Prostate gland (tissue), 2 donors: ENCODE measurements at regions not wholly inside any gene's neighbourhood (a gene's known extent, or its start where the extent isn't known, plus 50 kb on each side); places are given as distances from the start of the nearest gene placed in this dataset.

Source experiments
- DNase-seq: peaks from one replicate; pipeline ENCODE4 v3.0.0-alpha.2; 2019; ENCODE audit warnings: low spot score
- H3K27ac ChIP-seq, 2 donors: fragments of 200-600 bp; sonication (generic); 2 replicates each; pipeline ENCODE4 v1.5.1; 2017 to 2019
- H3K27me3 ChIP-seq: fragments of 200-600 bp; sonication (generic); replicated peaks from 2 replicates; pipeline ENCODE4 v1.5.1; 2019; ENCODE audit not compliant: insufficient read depth
- H3K36me3 ChIP-seq, 2 donors: fragments of 200-600 bp; sonication (generic); 1 replicate in 1 of 2; 2 replicates in 1 of 2; pipeline versions ENCODE4 v1.5.1 to v1.8.1; 2017 to 2019
- H3K4me1 ChIP-seq: fragments of 200-600 bp; sonication (generic); replicated peaks from 2 replicates; pipeline ENCODE4 v1.5.1; 2019
- H3K4me3 ChIP-seq, 2 donors: fragments of 200-600 bp; sonication (generic); 2 replicates each; pipeline ENCODE4 v1.5.1; 2017 to 2019
- H3K9me3 ChIP-seq: fragments of 200-600 bp; sonication (generic); 2 replicates; pipeline ENCODE4 v1.5.1; 2017
- POLR2A ChIP-seq: fragments of 450-650 bp; IDR thresholded peaks from one replicate; pipeline ENCODE4 v1.6.1; 2016; ENCODE audit warnings: antibody characterized with exemption, mild to moderate bottlenecking
- POLR2AphosphoS5 ChIP-seq: sonication (generic); formaldehyde crosslinking; IDR thresholded peaks from one replicate; pipeline ENCODE4 v1.6.1; 2017; ENCODE audit warnings: antibody characterized with exemption
- WGBS: methylation state at CpG from one replicate; pipeline ENCODE4 v1.1.5; 2018; 5-methylcytosine and 5-hydroxymethylcytosine counted together
- intact Hi-C: fragments of 100-400 bp; cut with DNase I; formaldehyde crosslinking; loops from one replicate; pipeline ENCODE4 v1.14.2; 2022
- TF ChIP-seq, protein P1 (sequence below), 4 experiments: fragments of 200-600 bp in 2 of 4; fragments of 450-650 bp in 2 of 4; sonication (generic) in 2 of 4; IDR thresholded peaks; 1 replicate in 3 of 4; 2 replicates in 1 of 4; pipeline ENCODE4 v1.5.1; 2016 to 2019; ENCODE audit warnings: antibody characterized with exemption in 4 of 4, mild to moderate bottlenecking in 2 of 4, moderate library complexity in 2 of 4

DNA sequence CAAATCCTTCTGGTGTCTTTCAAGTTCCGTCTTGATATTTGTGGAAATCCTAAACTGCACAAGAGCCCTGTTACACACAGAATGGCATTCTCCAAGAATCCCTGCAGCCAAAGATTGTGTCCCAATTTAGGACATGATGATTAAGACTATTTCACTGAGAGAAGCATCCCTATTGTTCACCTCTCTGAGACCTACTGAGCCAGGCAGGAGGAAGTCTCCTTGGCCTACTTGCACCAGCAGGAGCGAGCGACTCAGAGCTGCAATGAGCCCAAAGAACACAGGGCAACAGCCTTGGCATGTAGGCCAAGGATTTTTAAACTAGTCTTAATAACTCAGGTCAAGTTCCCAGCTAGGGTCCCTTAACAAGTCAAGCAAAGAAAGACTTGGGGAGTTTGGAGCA, 79.4 kb upstream of the RUNX1 start:
- Histone ChIP-seq H3K36me3 (no peaks in the 10 kb centered on the region), H3K4me1 (no peaks in the 10 kb centered on the region), H3K4me3 (no peak overlapping the region), H3K27ac (no peak overlapping the region), H3K9me3 (no peaks in the 10 kb centered on the region), H3K27me3 (no peaks in the 10 kb centered on the region)
- intact Hi-C loops, result no loop called here
- DNase-seq, result no peak
- TF ChIP-seq, protein P1, sequence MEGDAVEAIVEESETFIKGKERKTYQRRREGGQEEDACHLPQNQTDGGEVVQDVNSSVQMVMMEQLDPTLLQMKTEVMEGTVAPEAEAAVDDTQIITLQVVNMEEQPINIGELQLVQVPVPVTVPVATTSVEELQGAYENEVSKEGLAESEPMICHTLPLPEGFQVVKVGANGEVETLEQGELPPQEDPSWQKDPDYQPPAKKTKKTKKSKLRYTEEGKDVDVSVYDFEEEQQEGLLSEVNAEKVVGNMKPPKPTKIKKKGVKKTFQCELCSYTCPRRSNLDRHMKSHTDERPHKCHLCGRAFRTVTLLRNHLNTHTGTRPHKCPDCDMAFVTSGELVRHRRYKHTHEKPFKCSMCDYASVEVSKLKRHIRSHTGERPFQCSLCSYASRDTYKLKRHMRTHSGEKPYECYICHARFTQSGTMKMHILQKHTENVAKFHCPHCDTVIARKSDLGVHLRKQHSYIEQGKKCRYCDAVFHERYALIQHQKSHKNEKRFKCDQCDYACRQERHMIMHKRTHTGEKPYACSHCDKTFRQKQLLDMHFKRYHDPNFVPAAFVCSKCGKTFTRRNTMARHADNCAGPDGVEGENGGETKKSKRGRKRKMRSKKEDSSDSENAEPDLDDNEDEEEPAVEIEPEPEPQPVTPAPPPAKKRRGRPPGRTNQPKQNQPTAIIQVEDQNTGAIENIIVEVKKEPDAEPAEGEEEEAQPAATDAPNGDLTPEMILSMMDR (IDR thresholded peaks at IDR 0.05), result no peak
- TF ChIP-seq POLR2AphosphoS5 (no peak), POLR2A (no peak)
- WGBS, result 97% methylated on average over 3 of the region's 3 CpGs

GRCh38 chr21:35127851-35128250, 78.7 kb upstream of the RUNX1 start:
- Histone ChIP-seq H3K4me1 (no peaks in the 10 kb centered on the region), H3K4me3 (no peak overlapping the region), H3K27ac (no peak overlapping the region), H3K36me3 (no peaks in the 10 kb centered on the region), H3K9me3 (no peaks in the 10 kb centered on the region), H3K27me3 (no peaks in the 10 kb centered on the region)
- intact Hi-C loops, result no loop called here
- WGBS, result 54% methylated on average over 2 of the region's 2 CpGs
- no peak for DNase-seq
- TF ChIP-seq, protein P1 (IDR thresholded peaks at IDR 0.05), result no peak
- no peak for TF ChIP-seq POLR2AphosphoS5
- no peak for TF ChIP-seq POLR2A

DNA sequence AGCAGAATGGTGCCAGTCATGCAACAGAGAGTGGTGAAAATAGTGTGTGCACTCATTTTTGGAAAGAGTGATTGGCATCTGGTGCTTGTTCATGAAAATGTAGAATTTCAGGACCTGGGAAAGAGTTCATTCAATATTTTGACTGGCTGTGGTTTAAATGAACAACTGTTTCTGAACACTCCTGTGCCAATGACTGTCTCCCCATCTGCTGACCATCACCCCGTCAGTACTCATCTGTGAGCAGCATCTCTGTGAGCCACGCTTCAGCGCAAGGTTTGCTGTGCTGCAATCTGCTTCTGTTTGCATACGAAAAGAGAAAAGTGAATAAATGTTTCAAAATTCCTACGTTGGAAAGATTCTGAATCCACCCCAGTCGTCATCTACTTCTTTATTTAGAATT, 77.9 kb upstream of the RUNX1 start:
- Histone ChIP-seq H3K4me1 (no peaks in the 10 kb centered on the region), H3K4me3 (no peak overlapping the region), H3K27me3 (no peaks in the 10 kb centered on the region), H3K27ac (no peak overlapping the region), H3K36me3 (no peaks in the 10 kb centered on the region), H3K9me3 (no peaks in the 10 kb centered on the region)
- 90% methylated on average over 6 of the region's 6 CpGs for WGBS
- DNase-seq, result no peak
- TF ChIP-seq, protein P1 (IDR thresholded peaks at IDR 0.05), result no peak
- TF ChIP-seq POLR2AphosphoS5 (no peak), POLR2A (no peak)
- intact Hi-C loops, result no loop called here

DNA sequence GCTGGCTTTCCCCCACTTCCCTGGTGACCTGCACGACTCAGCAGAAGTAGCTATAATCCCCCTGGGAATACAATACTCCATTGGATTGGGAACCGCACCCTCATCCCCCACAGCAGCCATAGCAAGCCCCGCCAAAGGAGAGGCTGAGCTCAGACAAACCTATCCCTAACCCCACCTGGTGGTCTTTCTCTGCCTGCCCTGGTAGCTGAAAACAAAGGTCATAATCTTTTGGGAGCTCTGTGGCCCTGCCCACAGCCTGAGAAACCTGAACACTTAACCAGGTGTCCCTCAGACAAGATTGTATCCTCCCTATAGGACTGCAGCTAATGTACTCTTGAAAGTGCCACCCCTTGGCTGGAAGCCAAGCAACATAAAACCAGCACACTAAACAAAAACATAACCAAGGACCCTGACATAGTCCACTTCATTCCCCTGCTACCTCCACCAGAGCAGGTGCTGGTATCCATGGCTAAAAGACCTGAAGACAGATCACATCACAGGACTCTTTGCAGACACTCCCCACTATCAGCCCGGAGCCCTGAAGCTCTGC, 71.6 kb upstream of the RUNX1 start:
- no peaks in the 10 kb centered on the region for H3K9me3 ChIP-seq
- intact Hi-C loops, result no loop called here
- no peak overlapping the region for H3K4me3 ChIP-seq
- no peaks in the 10 kb centered on the region for H3K27me3 ChIP-seq
- TF ChIP-seq POLR2AphosphoS5 (no peak), POLR2A (no peak)
- TF ChIP-seq, protein P1 (IDR thresholded peaks at IDR 0.05), result no peak
- no peak overlapping the region for H3K27ac ChIP-seq
- no peaks in the 10 kb centered on the region for H3K36me3 ChIP-seq
- H3K4me1 ChIP-seq, result no peaks in the 10 kb centered on the region
- WGBS, result 84% methylated on average over 4 of the region's 4 CpGs
- no peak for DNase-seq

DNA sequence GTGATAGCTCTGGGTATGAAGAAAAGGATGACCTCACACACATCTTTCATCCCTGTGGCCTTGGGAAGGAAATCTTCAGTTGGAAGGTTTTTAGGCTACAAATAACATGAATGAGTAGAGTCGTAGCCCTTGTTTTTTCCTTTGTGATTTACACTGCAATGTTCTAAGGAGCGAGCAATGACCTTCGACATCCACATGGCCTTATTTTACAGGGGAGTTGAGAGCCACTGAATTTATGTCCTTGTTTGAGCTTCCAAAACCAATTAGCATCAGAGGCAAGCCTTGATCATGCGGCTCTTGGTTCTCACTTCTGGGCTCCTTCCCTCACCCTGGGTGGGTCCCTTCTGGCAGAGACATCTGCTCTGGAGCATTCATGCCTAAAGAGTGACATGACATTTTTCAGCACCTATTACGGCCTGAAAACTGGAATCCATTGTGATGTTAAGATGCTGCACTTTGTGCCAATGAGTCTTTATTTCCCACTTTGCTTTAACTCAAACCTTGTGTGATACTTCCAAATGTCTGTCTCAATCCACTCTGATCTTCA, 70.5 kb upstream of the RUNX1 start:
- intact Hi-C loops, result no loop called here
- WGBS, result 90% methylated on average over 5 of the region's 5 CpGs
- H3K4me3 ChIP-seq, result no peak overlapping the region
- no peaks in the 10 kb centered on the region for H3K9me3 ChIP-seq
- H3K36me3 ChIP-seq, result no peaks in the 10 kb centered on the region
- no peak overlapping the region for H3K27ac ChIP-seq
- no peaks in the 10 kb centered on the region for H3K27me3 ChIP-seq
- no peaks in the 10 kb centered on the region for H3K4me1 ChIP-seq
- no peak for DNase-seq
- TF ChIP-seq POLR2A (no peak), POLR2AphosphoS5 (no peak)
- TF ChIP-seq, protein P1 (IDR thresholded peaks at IDR 0.05), result no peak
